NAMALWA (cell line): ENCODE measurements at regions not wholly inside any gene's neighbourhood (a gene's known extent, or its start where the extent isn't known, plus 50 kb on each side); places are given as distances from the start of the nearest gene placed in this dataset.

Experiments used
- DNase-seq: peaks from one replicate; pipeline ENCODE4 v3.0.0-alpha.2; 2015; ENCODE audit warnings: low spot score

GRCh38 chr18:38009320-38009719 is 443.7 kb upstream of the CELF4 start:
- no peak for DNase-seq

DNA sequence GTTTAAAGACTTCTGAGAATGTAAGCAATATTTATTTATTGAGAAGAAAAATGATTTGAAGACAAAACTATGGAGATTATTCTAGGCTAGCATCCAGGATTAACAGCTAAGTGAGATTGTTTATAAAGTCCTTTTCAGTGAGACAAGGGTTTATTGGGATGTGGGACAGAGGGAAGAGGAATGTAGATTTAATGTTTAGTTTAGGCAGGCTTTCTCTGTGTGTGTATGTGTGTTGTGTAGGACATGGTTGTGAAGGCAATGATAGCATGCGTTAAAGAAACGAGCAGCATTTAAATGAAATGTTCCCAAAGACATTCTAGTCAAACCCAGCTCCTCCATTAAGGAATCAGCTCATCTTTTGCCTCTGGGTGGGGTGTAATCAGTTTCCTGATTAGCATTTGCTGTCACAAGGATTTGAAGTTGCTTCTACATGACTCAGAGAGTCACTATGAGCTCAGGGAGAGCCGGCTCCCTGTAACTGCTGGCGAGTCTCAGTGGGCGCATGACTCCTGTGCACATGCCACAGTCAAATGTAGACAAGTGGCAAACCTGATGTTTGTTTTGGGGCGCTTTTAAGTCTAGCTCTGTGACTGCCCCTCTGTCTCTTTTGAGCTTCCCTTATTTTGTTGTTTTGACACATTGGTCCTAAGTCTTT is 442.2 kb upstream of the CELF4 start:
- no peak for DNase-seq

- DNase-seq = no peak
These were observed 441.4 kb upstream of the CELF4 start for GRCh38 chr18:38007026-38007425.

DNA sequence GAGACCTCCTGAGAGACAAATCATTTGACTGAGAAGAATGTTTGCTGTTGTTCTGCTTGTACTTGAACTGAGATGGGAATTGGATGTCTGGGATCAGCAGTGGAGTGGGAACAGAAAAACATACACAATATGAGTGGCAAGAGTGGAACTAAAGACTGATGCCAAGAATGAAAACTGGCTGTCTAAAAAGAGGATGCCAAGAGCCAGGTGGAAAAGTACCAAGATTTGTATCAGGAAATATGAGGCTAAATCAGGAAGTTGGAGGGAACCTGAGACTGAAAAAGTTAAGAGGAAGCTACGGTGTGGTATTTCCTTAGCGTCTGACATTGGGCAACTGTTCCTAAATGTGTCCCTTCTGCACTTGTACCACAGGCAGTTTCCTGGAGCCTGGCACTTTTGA is 440.9 kb upstream of the CELF4 start:
- no peak for DNase-seq

- DNase-seq = no peak
These were observed 432.1 kb upstream of the CELF4 start for GRCh38 chr18:37997695-37998094.

DNA sequence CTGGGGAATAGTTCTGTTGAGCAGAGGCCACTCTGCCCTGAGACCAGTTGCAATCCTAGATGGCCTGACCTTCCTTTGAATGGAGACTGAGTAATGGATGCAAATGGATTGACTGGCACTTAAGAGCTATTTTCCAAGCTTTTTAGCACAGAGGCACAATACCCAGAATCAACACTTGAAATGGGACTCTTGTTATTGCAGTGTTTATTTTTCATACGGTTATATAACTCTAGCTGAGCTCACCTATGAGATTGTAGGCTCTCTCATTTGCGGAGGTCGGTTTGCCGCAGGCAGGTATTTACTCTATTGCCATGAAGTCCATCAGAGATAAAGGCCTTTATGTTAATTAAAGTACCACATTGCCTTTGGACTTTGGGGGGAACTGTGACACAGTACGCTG is 422.3 kb upstream of the CELF4 start:
- no peak for DNase-seq

- no peak for DNase-seq
These were observed 421.1 kb upstream of the CELF4 start for GRCh38 chr18:37986665-37987064.

GRCh38 chr18:37985126-37985525 is 419.5 kb upstream of the CELF4 start:
- DNase-seq = no peak

DNA sequence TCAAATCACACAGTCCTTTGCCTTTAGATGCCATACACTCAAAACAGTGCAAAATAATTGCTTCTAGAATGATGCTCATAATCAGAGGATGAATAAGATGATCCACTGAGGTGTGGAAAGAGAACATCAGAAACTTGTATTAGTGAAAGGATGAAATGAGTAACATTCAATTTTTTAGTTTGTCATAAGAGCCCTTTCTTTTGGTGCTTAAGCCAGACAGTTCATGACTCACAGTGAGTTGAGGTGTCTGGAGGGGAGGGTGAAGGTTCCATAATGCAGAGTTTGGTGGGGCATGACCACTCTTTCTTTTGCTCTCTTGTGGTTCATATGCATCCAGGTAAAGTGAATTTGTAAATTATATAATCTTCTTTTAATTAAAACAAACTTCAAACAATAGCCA is 415.0 kb upstream of the CELF4 start:
- DNase-seq = no peak

DNA sequence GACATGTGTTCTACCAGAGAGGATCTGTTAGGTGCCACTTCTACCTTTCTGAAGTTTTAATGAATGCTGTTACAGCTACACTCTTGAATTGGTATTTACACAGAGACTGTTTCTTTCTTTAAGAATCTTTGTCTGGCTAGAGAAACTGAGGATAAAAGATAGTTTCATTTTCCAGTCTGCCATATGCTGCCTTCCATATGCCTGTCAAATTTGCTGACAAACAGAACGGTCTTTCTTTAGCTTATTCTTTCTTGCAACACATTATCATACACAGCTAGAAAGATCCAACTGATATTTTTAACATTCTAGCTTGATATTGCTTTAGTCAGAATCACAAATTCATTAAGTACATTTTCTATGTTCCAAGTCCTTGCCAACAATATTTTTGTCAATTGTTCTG is 409.8 kb upstream of the CELF4 start:
- DNase-seq = no peak

DNA sequence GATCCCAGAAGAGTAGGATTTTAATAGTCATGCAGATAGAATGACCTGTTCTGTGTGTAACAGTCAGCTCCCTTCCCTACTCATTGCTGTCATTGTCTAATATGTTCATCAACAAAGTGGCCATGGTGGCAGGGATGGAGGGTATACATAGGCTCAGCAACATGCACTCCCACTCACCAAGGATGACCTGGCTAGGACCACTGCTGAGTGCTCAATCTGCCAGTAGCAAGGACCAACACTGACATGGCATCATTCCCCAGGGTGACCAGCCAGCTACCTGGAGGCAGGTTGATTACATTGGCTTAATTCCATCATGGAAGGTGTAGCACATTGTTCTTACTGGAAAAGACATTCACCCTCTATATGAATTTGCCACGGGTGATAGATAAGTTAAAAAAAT is 401.7 kb upstream of the CELF4 start:
- DNase-seq = no peak

GRCh38 chr18:37965572-37965970 is 400.0 kb upstream of the CELF4 start:
- no peak for DNase-seq

DNA sequence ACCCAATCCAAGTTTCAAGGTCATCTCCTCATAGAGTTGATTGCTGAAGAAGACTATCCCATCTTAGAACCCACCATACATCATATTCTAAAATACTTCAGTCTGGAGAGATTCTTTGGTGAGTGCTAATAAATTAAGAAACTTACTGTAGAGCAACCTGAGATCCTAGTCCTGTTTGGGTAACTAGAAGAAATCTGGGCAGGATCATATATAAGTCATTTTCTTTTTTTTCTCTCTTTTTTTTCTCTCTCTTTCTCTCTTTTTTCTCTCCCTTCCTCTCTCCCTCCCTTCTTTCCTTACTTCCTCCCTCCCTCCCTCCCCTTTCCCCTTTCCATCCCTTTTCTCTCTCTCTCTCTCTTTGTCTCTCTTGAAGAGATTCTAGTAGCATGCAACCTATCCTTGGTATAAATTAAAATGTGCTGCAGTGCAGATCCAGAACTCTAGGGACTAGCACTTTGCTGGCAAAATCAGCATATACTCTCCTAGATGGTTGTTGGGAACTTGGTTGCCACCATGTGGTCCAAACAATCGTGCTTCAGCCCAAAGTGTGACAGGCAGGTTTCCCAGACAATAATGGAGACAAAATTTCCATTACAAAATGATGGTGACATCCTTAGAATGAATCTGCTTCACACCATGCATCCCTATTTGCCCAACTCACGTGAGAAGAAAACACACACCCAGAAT is 399.4 kb upstream of the CELF4 start:
- DNase-seq = no peak

DNA sequence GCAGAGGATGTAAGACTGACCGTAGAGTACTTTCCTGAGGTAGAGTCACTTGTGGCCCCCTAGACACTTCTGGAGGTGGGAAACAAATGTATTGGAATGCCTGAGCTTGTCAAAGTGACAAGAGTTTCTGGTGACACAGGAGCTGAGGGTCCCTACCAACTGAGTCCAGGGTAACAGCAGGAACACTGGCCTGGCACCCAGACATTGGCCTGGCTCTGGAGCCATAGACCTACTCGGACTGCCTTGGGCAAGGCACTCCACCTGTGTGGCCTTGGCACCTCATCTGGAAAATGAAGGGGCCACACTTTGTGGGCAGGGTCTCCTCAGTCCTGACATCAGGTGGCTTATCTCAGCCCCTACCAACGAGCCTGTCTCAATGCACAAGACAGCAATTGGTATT is 398.2 kb upstream of the CELF4 start:
- no peak for DNase-seq

DNA sequence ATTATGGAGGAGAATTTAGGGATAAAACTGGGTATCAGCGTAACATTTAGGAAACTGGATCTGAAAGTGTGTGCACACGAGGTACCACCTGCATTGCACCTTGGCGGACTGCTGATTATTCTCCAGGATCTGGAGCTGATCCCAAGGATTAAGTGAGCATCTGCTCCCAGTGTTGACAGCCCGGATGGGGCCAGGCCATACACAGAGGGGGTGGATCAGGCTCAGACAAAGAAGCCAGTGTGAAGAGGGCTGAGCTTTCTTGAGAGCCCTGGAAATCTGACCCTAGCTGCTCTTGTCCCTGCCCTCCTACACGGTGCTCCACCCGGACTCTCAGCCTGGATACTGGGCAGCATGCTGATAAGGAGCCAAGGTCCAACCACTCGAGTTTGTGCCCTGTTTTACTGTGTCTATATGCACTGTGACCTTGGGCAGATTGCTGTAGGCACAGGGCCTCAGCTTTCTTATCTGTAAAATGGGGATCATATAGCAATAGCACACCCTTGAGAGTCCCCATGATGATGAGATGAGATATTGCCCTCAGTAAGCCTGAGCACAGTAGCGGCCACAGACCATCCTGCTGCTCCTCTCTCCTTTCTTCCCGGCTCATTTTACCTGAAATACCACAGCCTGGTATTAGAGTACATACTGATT is 396.8 kb upstream of the CELF4 start:
- no peak for DNase-seq

GRCh38 chr18:37958499-37958898 is 392.9 kb upstream of the CELF4 start:
- no peak for DNase-seq

GRCh38 chr18:37956902-37957301 is 391.3 kb upstream of the CELF4 start:
- no peak for DNase-seq

- DNase-seq = no peak
These were observed 390.4 kb upstream of the CELF4 start for GRCh38 chr18:37956020-37956419.

GRCh38 chr18:37955201-37955600 is 389.6 kb upstream of the CELF4 start:
- DNase-seq = no peak

GRCh38 chr18:37953876-37954275 is 388.3 kb upstream of the CELF4 start:
- DNase-seq = no peak

DNA sequence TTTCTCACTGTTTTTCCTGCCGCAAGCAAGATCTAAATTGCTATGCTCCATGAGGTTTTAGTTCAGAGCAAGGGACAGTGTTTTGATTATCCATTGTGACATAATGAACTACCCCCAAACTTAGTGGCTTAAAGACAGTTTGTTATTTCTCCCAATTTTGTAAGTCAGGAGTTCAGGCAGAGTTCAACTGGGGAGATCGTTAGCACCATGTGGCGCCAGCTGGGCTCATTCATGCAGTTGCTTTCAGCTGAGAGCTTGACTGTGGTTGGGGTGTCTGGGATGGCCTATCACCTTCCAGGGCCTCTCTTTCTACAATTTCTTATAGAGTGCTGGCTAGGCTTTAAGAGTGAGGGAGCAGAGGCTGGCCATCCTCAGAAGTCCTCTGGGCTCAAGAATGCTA is 382.9 kb upstream of the CELF4 start:
- DNase-seq = no peak

DNA sequence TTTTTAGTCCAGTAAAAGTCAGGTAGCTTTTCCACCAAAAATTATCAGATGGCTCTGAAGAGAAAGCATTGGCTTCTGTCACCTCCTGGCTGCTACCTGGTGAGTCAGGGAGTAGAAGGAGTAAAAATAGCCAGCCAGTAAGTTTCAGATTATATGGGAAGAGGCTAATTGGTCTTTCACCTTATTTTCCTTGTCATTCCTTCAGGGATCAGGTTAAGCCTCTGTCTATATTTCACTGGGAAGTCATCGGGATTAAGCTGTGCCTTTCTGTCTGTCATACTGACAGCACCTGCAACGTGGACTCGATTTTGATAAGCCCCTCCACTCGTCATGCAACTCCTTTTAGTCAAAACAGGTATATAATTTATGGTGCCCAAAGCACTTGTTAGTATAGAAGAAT is 380.7 kb upstream of the CELF4 start:
- DNase-seq = no peak

DNA sequence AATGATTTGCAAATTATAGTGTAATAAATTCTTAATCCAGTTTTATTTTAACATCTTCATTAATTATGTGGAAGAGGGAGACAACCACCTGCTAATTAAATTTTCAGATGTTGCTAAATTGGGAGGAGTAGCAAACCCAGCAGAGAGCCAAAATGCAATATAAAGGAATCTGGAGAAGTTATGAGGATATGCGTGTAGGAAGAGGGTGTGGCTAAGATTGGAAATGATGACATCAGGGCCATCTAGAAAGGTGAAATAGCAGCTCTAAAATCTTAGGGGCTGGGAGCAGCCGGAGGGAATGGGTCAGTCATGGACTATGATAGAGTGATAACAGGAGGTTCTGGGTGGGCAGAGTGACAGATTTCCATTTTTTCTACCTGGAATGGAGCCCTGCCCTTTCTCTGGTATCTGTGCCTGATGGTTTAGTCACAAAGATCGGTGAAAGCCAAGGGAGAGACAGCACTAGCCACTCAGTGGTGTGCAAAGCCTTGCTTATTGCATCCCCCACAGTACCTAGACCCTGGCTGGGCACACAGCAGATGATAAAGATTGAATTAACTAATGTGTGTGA is 379.2 kb upstream of the CELF4 start:
- DNase-seq = no peak
